Gastrocnemius medialis (tissue), 4 donors: ENCODE measurements at regions not wholly inside any gene's neighbourhood (a gene's known extent, or its start where the extent isn't known, plus 50 kb on each side); places are given as distances from the start of the nearest gene placed in this dataset.

Source experiments
- CTCF ChIP-seq, 5 experiments: fragments of 450-650 bp in 3 of 5; fragments of 200-600 bp in 2 of 5; sonication (generic) in 2 of 5; IDR thresholded peaks in 4 of 5; conservative IDR thresholded peaks in 1 of 5; 1 replicate in 4 of 5; 2 replicates in 1 of 5; pipeline ENCODE4 v1.5.1; 2016 to 2019; ENCODE audit warnings: antibody characterized with exemption in 5 of 5, mild to moderate bottlenecking in 3 of 5, moderate library complexity in 3 of 5
- POLR2A ChIP-seq, 2 donors: fragments of 450-650 bp; IDR thresholded peaks; one replicate each; pipeline ENCODE4 v1.6.1; 2017; ENCODE audit warnings: antibody characterized with exemption in 2 of 2, mild to moderate bottlenecking in 2 of 2, moderate library complexity in 2 of 2

- TF ChIP-seq POLR2A (IDR thresholded peaks at IDR 0.05): no peak
- no peak for TF ChIP-seq CTCF (IDR thresholded peaks at IDR 0.05 in 4 of 5, conservative IDR thresholded peaks at IDR 0.05 in 1 of 5)
These were observed 319.8 kb downstream of the FBXO15 start for GRCh38 chr18:73827801-73828200.
